Type B pancreatic cell (in vitro differentiated cells): ENCODE measurements at regions not wholly inside any gene's neighbourhood (a gene's known extent, or its start where the extent isn't known, plus 50 kb on each side); places are given as distances from the start of the nearest gene placed in this dataset.
"Not testable (repeated sequence)": the region's sequence is repeated elsewhere in the genome, so short reads cannot be mapped to it uniquely, and the experiment has no call there.

Experiments
- DNase-seq: peaks from one replicate; pipeline ENCODE4 v3.0.0; 2021; ENCODE audit warnings: mixed read lengths; ENCODE audit not compliant: unreplicated experiment; ENCODE audit errors: extremely low spot score
- H3K27ac Mint-ChIP-seq: 2 replicates; pipeline ENCODE4 v1.8.0; 2021; ENCODE audit warnings: mild to moderate bottlenecking, mixed read lengths
- H3K27me3 Mint-ChIP-seq: 2 replicates; pipeline ENCODE4 v1.8.0; 2021; ENCODE audit warnings: mixed read lengths
- H3K36me3 Mint-ChIP-seq: 2 replicates; pipeline ENCODE4 v1.8.0; 2021; ENCODE audit warnings: mixed read lengths
- H3K4me1 Mint-ChIP-seq: one replicate; pipeline ENCODE4 v1.8.0; 2021; ENCODE audit warnings: mixed read lengths; ENCODE audit not compliant: unreplicated experiment
- H3K4me3 Mint-ChIP-seq: 2 replicates; pipeline ENCODE4 v1.8.0; 2021; ENCODE audit warnings: mild to moderate bottlenecking, mixed read lengths
- H3K9me3 Mint-ChIP-seq: 2 replicates; pipeline ENCODE4 v1.8.0; 2021; ENCODE audit warnings: mixed read lengths
- TF ChIP-seq, protein P1 (sequence below): fragments of 200-600 bp; sonication (generic); conservative IDR thresholded peaks from 2 replicates; pipeline ENCODE4 v1.5.0; 2021; ENCODE audit warnings: antibody characterized with exemption, mild to moderate bottlenecking

DNA sequence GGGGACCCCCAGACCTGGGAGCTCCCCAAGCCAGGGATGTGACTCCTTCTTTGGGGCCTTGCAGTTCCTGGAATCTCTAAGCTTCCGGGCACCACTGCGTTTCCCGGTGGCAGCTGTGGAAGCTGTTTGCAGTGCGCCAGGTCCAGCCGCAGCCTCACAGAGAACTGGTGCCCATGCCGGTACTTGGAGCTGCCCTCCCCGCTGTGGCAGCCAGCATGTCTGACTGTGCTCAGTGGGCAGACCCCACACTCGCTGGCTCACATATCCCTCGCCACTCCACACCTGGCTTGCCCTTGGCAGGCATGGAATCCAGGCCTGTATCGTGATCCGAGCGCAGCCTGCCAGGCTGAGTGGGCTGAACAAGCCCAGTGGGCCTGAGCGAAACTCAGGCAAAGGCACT is 753.2 kb upstream of the PCDH20 start:
- no peaks in the 10 kb centered on the region for H3K36me3 Mint-ChIP-seq
- H3K27ac Mint-ChIP-seq = no peak overlapping the region
- TF ChIP-seq, protein P1, sequence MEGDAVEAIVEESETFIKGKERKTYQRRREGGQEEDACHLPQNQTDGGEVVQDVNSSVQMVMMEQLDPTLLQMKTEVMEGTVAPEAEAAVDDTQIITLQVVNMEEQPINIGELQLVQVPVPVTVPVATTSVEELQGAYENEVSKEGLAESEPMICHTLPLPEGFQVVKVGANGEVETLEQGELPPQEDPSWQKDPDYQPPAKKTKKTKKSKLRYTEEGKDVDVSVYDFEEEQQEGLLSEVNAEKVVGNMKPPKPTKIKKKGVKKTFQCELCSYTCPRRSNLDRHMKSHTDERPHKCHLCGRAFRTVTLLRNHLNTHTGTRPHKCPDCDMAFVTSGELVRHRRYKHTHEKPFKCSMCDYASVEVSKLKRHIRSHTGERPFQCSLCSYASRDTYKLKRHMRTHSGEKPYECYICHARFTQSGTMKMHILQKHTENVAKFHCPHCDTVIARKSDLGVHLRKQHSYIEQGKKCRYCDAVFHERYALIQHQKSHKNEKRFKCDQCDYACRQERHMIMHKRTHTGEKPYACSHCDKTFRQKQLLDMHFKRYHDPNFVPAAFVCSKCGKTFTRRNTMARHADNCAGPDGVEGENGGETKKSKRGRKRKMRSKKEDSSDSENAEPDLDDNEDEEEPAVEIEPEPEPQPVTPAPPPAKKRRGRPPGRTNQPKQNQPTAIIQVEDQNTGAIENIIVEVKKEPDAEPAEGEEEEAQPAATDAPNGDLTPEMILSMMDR = no peak
- H3K4me3 Mint-ChIP-seq = no peak overlapping the region
- H3K27me3 Mint-ChIP-seq = no peaks in the 10 kb centered on the region
- DNase-seq = no peak
- H3K4me1 Mint-ChIP-seq = no peaks in the 10 kb centered on the region
- H3K9me3 Mint-ChIP-seq = no peaks in the 10 kb centered on the region

DNA sequence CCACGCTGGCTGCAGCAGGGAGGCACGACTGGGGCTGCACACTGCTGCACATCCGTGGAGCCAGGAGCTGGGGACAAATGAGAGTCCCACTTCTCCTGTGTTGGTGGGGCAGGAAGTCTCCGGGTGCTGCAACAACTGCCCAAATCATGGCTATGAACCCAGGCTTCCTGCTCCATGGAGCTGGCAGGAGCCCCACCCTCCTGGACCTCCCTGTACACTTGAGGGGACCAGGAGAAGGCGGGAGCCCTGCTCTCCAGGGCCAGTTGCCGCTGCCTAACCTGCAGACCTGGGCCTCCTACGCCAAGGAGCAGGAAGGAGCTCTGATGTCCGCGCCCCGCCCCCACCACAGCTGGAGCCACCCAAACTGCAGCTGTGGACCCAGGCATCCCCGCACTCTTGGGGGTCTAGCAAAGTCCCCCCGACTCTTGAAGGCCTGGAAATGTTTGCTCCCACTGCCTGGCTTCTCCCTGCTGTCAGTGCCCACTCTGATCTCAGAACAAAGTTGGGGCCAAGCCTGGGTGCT is 752.1 kb upstream of the PCDH20 start:
- H3K4me3 Mint-ChIP-seq = no peak overlapping the region
- DNase-seq = no peak
- H3K4me1 Mint-ChIP-seq = no peaks in the 10 kb centered on the region
- H3K36me3 Mint-ChIP-seq = no peaks in the 10 kb centered on the region
- no peak overlapping the region for H3K27ac Mint-ChIP-seq
- H3K27me3 Mint-ChIP-seq = no peaks in the 10 kb centered on the region
- H3K9me3 Mint-ChIP-seq = no peaks in the 10 kb centered on the region
- TF ChIP-seq, protein P1 = no peak

DNA sequence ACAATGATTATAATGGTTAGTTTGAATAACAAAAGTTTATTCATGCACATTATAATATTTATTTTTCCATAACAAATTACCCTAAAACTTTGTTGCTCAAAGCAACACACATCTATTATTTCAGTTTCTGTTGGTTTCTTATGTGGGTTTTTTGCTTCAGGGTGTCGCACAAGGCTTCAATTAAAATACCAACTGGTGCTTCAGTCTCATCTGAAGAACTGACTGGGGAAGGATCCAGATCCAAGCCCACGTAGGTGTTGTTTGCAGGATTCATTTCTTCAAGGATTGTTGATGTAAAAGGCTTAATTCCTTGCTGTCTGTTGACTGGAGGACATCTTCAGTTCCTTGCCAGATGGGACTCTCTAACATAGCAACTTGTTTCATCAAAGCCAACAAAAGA is 747.2 kb upstream of the PCDH20 start:
- no peak overlapping the region for H3K4me3 Mint-ChIP-seq
- DNase-seq = no peak

DNA sequence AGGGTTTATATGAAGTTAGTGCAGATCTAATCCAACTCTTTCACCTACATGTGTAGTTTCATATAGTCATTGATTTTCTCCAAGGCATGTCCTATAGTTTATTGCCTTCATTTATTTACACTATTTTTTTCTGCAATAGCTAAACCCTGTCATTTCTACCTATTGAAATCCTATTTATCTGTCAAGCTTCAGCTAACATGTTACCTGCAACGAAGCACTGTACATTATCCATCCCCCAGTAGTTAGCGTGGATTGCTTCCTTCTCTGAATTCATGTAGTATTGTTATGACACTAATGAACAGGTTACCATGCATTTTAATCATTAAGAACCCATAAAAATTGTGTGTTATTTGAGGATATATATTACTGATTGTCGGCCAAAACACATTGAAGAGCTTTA is 742.9 kb upstream of the PCDH20 start:
- Mint-ChIP-seq H3K4me1 (peaks cover 4% of the 10 kb centered on the region), H3K36me3 (no peaks in the 10 kb centered on the region), H3K9me3 (peaks cover 10% of the 10 kb centered on the region), H3K27me3 (no peaks in the 10 kb centered on the region), H3K27ac (no peak overlapping the region), H3K4me3 (no peak overlapping the region)
- TF ChIP-seq, protein P1 = no peak
- no peak for DNase-seq

More for the DNA sequence above, 747.2 kb upstream of the PCDH20 start:
- no peak overlapping the region for H3K27ac Mint-ChIP-seq
- H3K4me1 Mint-ChIP-seq = no peaks in the 10 kb centered on the region
- TF ChIP-seq, protein P1 = no peak
- no peaks in the 10 kb centered on the region for H3K27me3 Mint-ChIP-seq
- no peaks in the 10 kb centered on the region for H3K9me3 Mint-ChIP-seq
- H3K36me3 Mint-ChIP-seq = no peaks in the 10 kb centered on the region

DNA sequence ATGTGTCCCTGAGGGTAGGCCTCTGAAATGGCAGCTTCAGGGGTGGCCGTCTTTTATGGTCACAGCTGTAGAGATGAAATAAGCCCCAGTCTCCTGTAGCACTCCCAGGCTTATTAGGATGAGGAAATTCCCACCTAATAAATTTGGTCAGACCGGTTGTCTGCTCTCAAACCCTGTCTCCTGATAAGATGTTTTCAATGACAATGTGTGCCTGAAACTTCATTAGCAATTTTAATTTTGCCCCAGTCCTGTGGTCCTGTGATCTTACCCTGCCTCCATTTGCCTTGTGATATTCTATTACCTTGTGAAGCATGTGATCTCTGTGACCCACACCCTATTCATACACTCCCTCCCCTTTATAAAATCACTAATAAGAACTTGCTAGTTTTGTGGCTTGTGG is 736.1 kb upstream of the PCDH20 start:
- not testable (repeated sequence) for H3K27me3 Mint-ChIP-seq, DNase-seq, H3K36me3 Mint-ChIP-seq, H3K4me1 Mint-ChIP-seq, H3K27ac Mint-ChIP-seq, H3K4me3 Mint-ChIP-seq
- peaks cover 30% of the 10 kb centered on the region for H3K9me3 Mint-ChIP-seq

DNA sequence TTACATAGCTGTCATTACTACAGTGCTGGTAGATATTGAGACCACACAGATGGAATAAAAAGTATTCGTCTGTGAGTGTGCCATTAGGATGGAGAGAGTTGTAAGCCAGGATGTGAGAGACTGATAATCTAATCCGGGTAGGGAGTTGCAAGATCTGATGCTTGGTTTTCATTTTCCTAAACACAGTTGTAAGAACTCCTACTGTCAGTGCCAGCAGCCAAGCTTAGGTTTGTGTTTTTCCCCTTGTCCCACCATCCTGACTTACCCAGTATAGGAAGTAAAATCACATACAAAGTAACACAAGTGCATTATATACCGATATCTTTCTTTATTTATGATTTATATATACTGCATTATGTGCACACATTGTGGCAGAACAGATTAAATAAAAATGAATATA is 726.4 kb upstream of the PCDH20 start:
- no peaks in the 10 kb centered on the region for H3K27me3 Mint-ChIP-seq
- H3K27ac Mint-ChIP-seq = no peak overlapping the region
- peaks cover 9% of the 10 kb centered on the region for H3K9me3 Mint-ChIP-seq
- no peaks in the 10 kb centered on the region for H3K36me3 Mint-ChIP-seq
- DNase-seq = no peak
- no peak overlapping the region for H3K4me3 Mint-ChIP-seq
- H3K4me1 Mint-ChIP-seq = no peaks in the 10 kb centered on the region
- TF ChIP-seq, protein P1 = no peak
